HEK293 (cell line): ENCODE measurements at regions not wholly inside any gene's neighbourhood (a gene's known extent, or its start where the extent isn't known, plus 50 kb on each side); places are given as distances from the start of the nearest gene placed in this dataset.

Source experiments
- CTCF ChIA-PET: fragments of 350-600 bp; formaldehyde crosslinking; extraction: SDS; loops from one replicate; lab custom pipeline; 2021; ENCODE audit warnings: antibody characterized with exemption; lab: Yijun Ruan, JAX
- POLR2A ChIA-PET: fragments of 300-600 bp; formaldehyde crosslinking; extraction: SDS; loops from one replicate; lab custom pipeline; 2020; ENCODE audit warnings: antibody characterized with exemption, inconsistent platforms; lab: Yijun Ruan, JAX
- H3K27ac ChIP-seq: fragments of 200-500 bp; sonication (Bioruptor generic); 2 replicates; pipeline ENCODE4 v1.5.1; 2014; ENCODE audit warnings: low read depth, low read length, control low read depth, inconsistent platforms; ENCODE audit errors: extremely low read depth
- H3K36me3 ChIP-seq, 2 experiments: fragments of 200-500 bp in 1 of 2; sonication (Bioruptor generic) in 1 of 2; 1 replicate in 1 of 2; 2 replicates in 1 of 2; pipeline ENCODE4 v1.5.1; 2014 to 2017; ENCODE audit warnings: inconsistent platforms in 2 of 2, low read length in 2 of 2; ENCODE audit not compliant: control insufficient read depth in 2 of 2, insufficient read depth in 1 of 2
- H3K4me1 ChIP-seq: fragments of 200-500 bp; sonication (Bioruptor generic); 2 replicates; pipeline ENCODE4 v1.5.1; 2014; ENCODE audit warnings: mild to moderate bottlenecking, low read length, inconsistent platforms; ENCODE audit not compliant: control insufficient read depth, insufficient read depth
- H3K4me3 ChIP-seq: 2 replicates; pipeline ENCODE4 v1.5.1; 2011; ENCODE audit warnings: low read depth, mild to moderate bottlenecking, control low read depth, low read length, moderate library complexity
- H3K9me3 ChIP-seq: fragments of 200-500 bp; sonication (Bioruptor generic); 2 replicates; pipeline ENCODE4 v1.5.1; 2014; ENCODE audit warnings: low read depth, low read length, inconsistent platforms; ENCODE audit not compliant: control insufficient read depth, insufficient read depth
- GLI4 ChIP-seq: fragments of 450-650 bp; formaldehyde crosslinking; IDR thresholded peaks from 2 replicates; pipeline ENCODE4 v1.5.1; 2016; ENCODE audit warnings: missing biosample characterization, missing genetic modification characterization
- GLIS2 ChIP-seq: fragments of 450-650 bp; formaldehyde crosslinking; IDR thresholded peaks from 2 replicates; pipeline ENCODE4 v1.5.1; 2016; ENCODE audit warnings: missing biosample characterization, missing genetic modification characterization
- KLF7 ChIP-seq: fragments of 450-650 bp; formaldehyde crosslinking; IDR thresholded peaks from 2 replicates; pipeline ENCODE4 v1.5.1; 2016; ENCODE audit warnings: missing biosample characterization, missing genetic modification characterization, borderline replicate concordance
- MEIS1 ChIP-seq: sonication (generic); formaldehyde crosslinking; IDR thresholded peaks from 2 replicates; pipeline ENCODE4 v1.8.1; 2022; ENCODE audit warnings: missing genetic modification reagents, mild to moderate bottlenecking, borderline replicate concordance
- PRDM6 ChIP-seq: fragments of 450-650 bp; formaldehyde crosslinking; IDR thresholded peaks from 2 replicates; pipeline ENCODE4 v1.5.1; 2017; ENCODE audit warnings: missing biosample characterization, missing genetic modification characterization
- REPIN1 ChIP-seq: fragments of 450-650 bp; formaldehyde crosslinking; IDR thresholded peaks from 2 replicates; pipeline ENCODE4 v1.5.1; 2017; ENCODE audit warnings: missing biosample characterization, missing genetic modification characterization, low read depth
- ZBTB1 ChIP-seq: fragments of 450-650 bp; formaldehyde crosslinking; IDR thresholded peaks from 2 replicates; pipeline ENCODE4 v1.5.1; 2016; ENCODE audit warnings: missing biosample characterization, missing genetic modification characterization
- ZFP69B ChIP-seq: fragments of 450-650 bp; formaldehyde crosslinking; IDR thresholded peaks from 2 replicates; pipeline ENCODE4 v1.5.1; 2016; ENCODE audit warnings: missing biosample characterization, missing genetic modification characterization
- ZIC2 ChIP-seq: fragments of 450-650 bp; formaldehyde crosslinking; IDR thresholded peaks from 2 replicates; pipeline ENCODE4 v1.5.1; 2016; ENCODE audit warnings: missing biosample characterization, missing genetic modification characterization
- ZNF112 ChIP-seq: fragments of 450-650 bp; formaldehyde crosslinking; IDR thresholded peaks from 2 replicates; pipeline ENCODE4 v1.5.0; 2017; ENCODE audit warnings: missing biosample characterization, missing genetic modification characterization
- ZNF133 ChIP-seq: fragments of 450-650 bp; formaldehyde crosslinking; IDR thresholded peaks from 2 replicates; pipeline ENCODE4 v1.5.1; 2016; ENCODE audit warnings: missing biosample characterization, missing genetic modification characterization
- ZNF16 ChIP-seq: fragments of 450-650 bp; formaldehyde crosslinking; IDR thresholded peaks from 2 replicates; pipeline ENCODE4 v1.5.1; 2016; ENCODE audit warnings: low read depth, missing biosample characterization, missing genetic modification characterization
- ZNF169 ChIP-seq: fragments of 450-650 bp; formaldehyde crosslinking; IDR thresholded peaks from 2 replicates; pipeline ENCODE4 v1.5.1; 2016; ENCODE audit warnings: missing biosample characterization, missing genetic modification characterization
- ZNF175 ChIP-seq: fragments of 450-650 bp; formaldehyde crosslinking; IDR thresholded peaks from 2 replicates; pipeline ENCODE4 v1.5.1; 2016; ENCODE audit warnings: missing biosample characterization, missing genetic modification characterization
- ZNF248 ChIP-seq: fragments of 450-650 bp; formaldehyde crosslinking; IDR thresholded peaks from 2 replicates; pipeline ENCODE4 v1.5.1; 2017; ENCODE audit warnings: missing biosample characterization, missing genetic modification characterization
- ZNF292 ChIP-seq: fragments of 450-650 bp; formaldehyde crosslinking; IDR thresholded peaks from 2 replicates; pipeline ENCODE4 v1.5.1; 2016; ENCODE audit warnings: low read depth, missing biosample characterization, missing genetic modification characterization, borderline replicate concordance
- ZNF302 ChIP-seq: fragments of 450-650 bp; formaldehyde crosslinking; IDR thresholded peaks from 2 replicates; pipeline ENCODE4 v1.5.1; 2016; ENCODE audit warnings: missing biosample characterization, missing genetic modification characterization, low read depth
- ZNF324 ChIP-seq: fragments of 450-650 bp; formaldehyde crosslinking; IDR thresholded peaks from 2 replicates; pipeline ENCODE4 v1.5.1; 2016; ENCODE audit warnings: missing biosample characterization, missing genetic modification characterization
- ZNF423 ChIP-seq: fragments of 450-650 bp; formaldehyde crosslinking; IDR thresholded peaks from 2 replicates; pipeline ENCODE4 v1.5.1; 2016; ENCODE audit warnings: missing biosample characterization, missing genetic modification characterization
- ZNF488 ChIP-seq: fragments of 450-650 bp; formaldehyde crosslinking; IDR thresholded peaks from 2 replicates; pipeline ENCODE4 v1.5.1; 2016; ENCODE audit warnings: missing biosample characterization, missing genetic modification characterization
- ZNF558 ChIP-seq: fragments of 450-650 bp; formaldehyde crosslinking; IDR thresholded peaks from 2 replicates; pipeline ENCODE4 v1.5.1; 2016; ENCODE audit warnings: missing biosample characterization, missing genetic modification characterization
- ZNF670 ChIP-seq: fragments of 450-650 bp; formaldehyde crosslinking; IDR thresholded peaks from 2 replicates; pipeline ENCODE4 v1.5.1; 2016; ENCODE audit warnings: missing biosample characterization, missing genetic modification characterization, low read depth
- ZNF704 ChIP-seq: fragments of 450-650 bp; formaldehyde crosslinking; IDR thresholded peaks from 2 replicates; pipeline ENCODE4 v1.5.1; 2016; ENCODE audit warnings: missing biosample characterization, missing genetic modification characterization
- ZNF777 ChIP-seq: fragments of 450-650 bp; formaldehyde crosslinking; IDR thresholded peaks from 2 replicates; pipeline ENCODE4 v1.5.1; 2017; ENCODE audit warnings: missing biosample characterization, missing genetic modification characterization, borderline replicate concordance
- ZNF843 ChIP-seq: fragments of 450-650 bp; formaldehyde crosslinking; IDR thresholded peaks from 2 replicates; pipeline ENCODE4 v1.5.1; 2016; ENCODE audit warnings: missing biosample characterization, missing genetic modification characterization
- ZSCAN16 ChIP-seq: fragments of 450-650 bp; formaldehyde crosslinking; IDR thresholded peaks from 2 replicates; pipeline ENCODE4 v1.5.1; 2016; ENCODE audit warnings: missing biosample characterization, missing genetic modification characterization
- ZSCAN23 ChIP-seq: fragments of 450-650 bp; formaldehyde crosslinking; IDR thresholded peaks from 2 replicates; pipeline ENCODE4 v1.5.1; 2016; ENCODE audit warnings: missing biosample characterization, missing genetic modification characterization
- ZXDB ChIP-seq: fragments of 450-650 bp; formaldehyde crosslinking; IDR thresholded peaks from 2 replicates; pipeline ENCODE4 v1.5.1; 2016; ENCODE audit warnings: missing biosample characterization, missing genetic modification characterization
- TF ChIP-seq, protein P1 (sequence below): fragments of 450-650 bp; formaldehyde crosslinking; IDR thresholded peaks from 2 replicates; pipeline ENCODE4 v1.5.1; 2016; ENCODE audit warnings: missing biosample characterization, missing genetic modification characterization
- TF ChIP-seq, protein P2 (sequence below): fragments of 450-650 bp; formaldehyde crosslinking; IDR thresholded peaks from 2 replicates; pipeline ENCODE4 v1.5.1; 2016; ENCODE audit warnings: missing biosample characterization, missing genetic modification characterization

- H3K27ac ChIP-seq, result no peak overlapping the region
- ChIA-PET CTCF (no interaction called here), POLR2A (no interaction called here)
- no peak overlapping the region for H3K4me3 ChIP-seq
- H3K9me3 ChIP-seq, result no peaks in the 10 kb centered on the region
- TF ChIP-seq PRDM6 (tag by site-specific recombination), result no peak
- TF ChIP-seq, protein P1, sequence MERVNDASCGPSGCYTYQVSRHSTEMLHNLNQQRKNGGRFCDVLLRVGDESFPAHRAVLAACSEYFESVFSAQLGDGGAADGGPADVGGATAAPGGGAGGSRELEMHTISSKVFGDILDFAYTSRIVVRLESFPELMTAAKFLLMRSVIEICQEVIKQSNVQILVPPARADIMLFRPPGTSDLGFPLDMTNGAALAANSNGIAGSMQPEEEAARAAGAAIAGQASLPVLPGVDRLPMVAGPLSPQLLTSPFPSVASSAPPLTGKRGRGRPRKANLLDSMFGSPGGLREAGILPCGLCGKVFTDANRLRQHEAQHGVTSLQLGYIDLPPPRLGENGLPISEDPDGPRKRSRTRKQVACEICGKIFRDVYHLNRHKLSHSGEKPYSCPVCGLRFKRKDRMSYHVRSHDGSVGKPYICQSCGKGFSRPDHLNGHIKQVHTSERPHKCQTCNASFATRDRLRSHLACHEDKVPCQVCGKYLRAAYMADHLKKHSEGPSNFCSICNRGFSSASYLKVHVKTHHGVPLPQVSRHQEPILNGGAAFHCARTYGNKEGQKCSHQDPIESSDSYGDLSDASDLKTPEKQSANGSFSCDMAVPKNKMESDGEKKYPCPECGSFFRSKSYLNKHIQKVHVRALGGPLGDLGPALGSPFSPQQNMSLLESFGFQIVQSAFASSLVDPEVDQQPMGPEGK, result no peak
- no peak for TF ChIP-seq ZNF324 (tag by site-specific recombination)
- no peak for TF ChIP-seq ZXDB (tag by site-specific recombination)
- TF ChIP-seq ZNF292 (tag by site-specific recombination), result no peak
- no peak for TF ChIP-seq ZNF670 (tag by site-specific recombination)
- TF ChIP-seq ZNF175 (tag by site-specific recombination), result no peak
- no peak for TF ChIP-seq MEIS1 (CRISPR knock-in tag)
- no peak for TF ChIP-seq ZNF133
- no peak for TF ChIP-seq ZNF777 (tag by site-specific recombination)
- TF ChIP-seq ZFP69B (tag by site-specific recombination), result no peak
- no peak for TF ChIP-seq GLI4 (tag by site-specific recombination)
- no peak for TF ChIP-seq ZNF558 (tag by site-specific recombination)
- TF ChIP-seq KLF7 (tag by site-specific recombination), result no peak
- no peak for TF ChIP-seq GLIS2
- H3K36me3 ChIP-seq, result no peaks in the 10 kb centered on the region
- H3K4me1 ChIP-seq, result no peaks in the 10 kb centered on the region
These were observed 289.3 kb upstream of the RORA start for GRCh38 chr15:61518191-61518950.

- no peaks in the 10 kb centered on the region for H3K9me3 ChIP-seq
- H3K36me3 ChIP-seq, result no peaks in the 10 kb centered on the region
- no peak overlapping the region for H3K4me3 ChIP-seq
- ChIA-PET POLR2A (no interaction called here), CTCF (interaction anchor here (0.6 kb wide), 1 partner anchor 267 kb away, joined by 3 read pairs; no protein-coding TSS in a partner anchor)
- no peaks in the 10 kb centered on the region for H3K4me1 ChIP-seq
- no peak overlapping the region for H3K27ac ChIP-seq
- TF ChIP-seq ZNF423 (tag by site-specific recombination) (no peak), ZBTB1 (tag by site-specific recombination) (no peak), ZSCAN23 (tag by site-specific recombination) (no peak), REPIN1 (tag by site-specific recombination) (no peak), ZIC2 (no peak), ZNF169 (no peak), ZNF248 (no peak), ZNF302 (tag by site-specific recombination) (no peak), ZNF16 (tag by site-specific recombination) (no peak), KLF7 (tag by site-specific recombination) (no peak), ZNF488 (tag by site-specific recombination) (no peak), ZNF112 (tag by site-specific recombination) (no peak), ZFP69B (tag by site-specific recombination) (no peak), ZNF843 (no peak), ZSCAN16 (tag by site-specific recombination) (no peak), ZNF704 (tag by site-specific recombination) (no peak)
- TF ChIP-seq, protein P2, sequence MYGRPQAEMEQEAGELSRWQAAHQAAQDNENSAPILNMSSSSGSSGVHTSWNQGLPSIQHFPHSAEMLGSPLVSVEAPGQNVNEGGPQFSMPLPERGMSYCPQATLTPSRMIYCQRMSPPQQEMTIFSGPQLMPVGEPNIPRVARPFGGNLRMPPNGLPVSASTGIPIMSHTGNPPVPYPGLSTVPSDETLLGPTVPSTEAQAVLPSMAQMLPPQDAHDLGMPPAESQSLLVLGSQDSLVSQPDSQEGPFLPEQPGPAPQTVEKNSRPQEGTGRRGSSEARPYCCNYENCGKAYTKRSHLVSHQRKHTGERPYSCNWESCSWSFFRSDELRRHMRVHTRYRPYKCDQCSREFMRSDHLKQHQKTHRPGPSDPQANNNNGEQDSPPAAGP (tag by site-specific recombination), result no peak
These were observed 288.7 kb upstream of the RORA start for GRCh38 chr15:61517776-61518175.
